CD4-positive, alpha-beta T cell treated with Interleukin-17A for 1 hour (primary cell): ENCODE measurements at regions not wholly inside any gene's neighbourhood (a gene's known extent, or its start where the extent isn't known, plus 50 kb on each side); places are given as distances from the start of the nearest gene placed in this dataset.

ENCODE experiments used
- DNase-seq: peaks from one replicate; pipeline ENCODE4 v3.0.0-alpha.2; 2020

- DNase-seq = no peak
Measured at GRCh38 chr2:9076755-9077154, 73.3 kb upstream of the MBOAT2 start.

DNA sequence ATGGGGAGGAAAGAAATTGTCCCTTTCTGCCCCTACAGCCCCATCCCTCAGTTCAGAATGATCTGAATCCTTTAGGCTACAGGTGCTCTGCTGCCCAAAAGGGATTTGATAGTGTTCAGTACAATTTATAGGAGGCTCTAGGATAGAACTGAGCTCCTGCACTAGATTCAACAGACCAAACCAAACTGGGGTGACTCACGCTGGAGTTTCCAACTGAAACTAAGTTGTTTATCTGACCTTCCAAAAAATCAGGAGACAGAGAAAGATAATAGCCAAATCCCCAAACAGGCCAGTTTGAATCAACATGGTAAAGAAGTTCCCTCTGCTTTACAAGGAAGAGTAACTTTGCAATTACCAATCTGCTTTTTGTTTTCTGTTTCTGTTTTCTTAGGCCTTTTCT, 72.7 kb upstream of the MBOAT2 start:
- DNase-seq = no peak

GRCh38 chr2:9074930-9075329, 71.4 kb upstream of the MBOAT2 start:
- DNase-seq = no peak

GRCh38 chr2:9071584-9072124, 68.2 kb upstream of the MBOAT2 start:
- no peak for DNase-seq

- no peak for DNase-seq
Measured at GRCh38 chr2:9071032-9071431, 67.5 kb upstream of the MBOAT2 start.

- no peak for DNase-seq
Measured at GRCh38 chr2:9069543-9069942, 66.1 kb upstream of the MBOAT2 start.

DNA sequence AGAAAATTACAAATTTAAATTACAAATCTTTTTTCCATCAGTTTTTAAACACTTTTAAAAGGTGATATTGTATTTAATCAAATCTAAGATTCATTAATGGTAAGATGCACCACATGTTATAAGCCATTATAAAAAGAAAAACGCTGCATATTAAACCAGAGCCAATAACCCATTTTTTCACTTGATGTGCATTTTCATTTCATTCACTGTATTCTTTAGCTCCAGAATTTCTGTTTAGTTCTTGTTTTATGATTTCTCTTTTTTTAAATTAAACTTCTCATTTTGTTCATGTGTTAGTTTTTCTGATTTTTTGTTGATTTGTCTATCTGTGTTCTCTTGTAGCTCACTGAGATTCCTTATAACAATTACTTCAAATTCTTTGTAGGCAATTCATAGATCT, 62.4 kb upstream of the MBOAT2 start:
- DNase-seq = no peak

- DNase-seq = no peak
Measured at GRCh38 chr2:9063023-9063606, 59.6 kb upstream of the MBOAT2 start.

GRCh38 chr2:9060819-9061218, 57.3 kb upstream of the MBOAT2 start:
- no peak for DNase-seq

GRCh38 chr2:9057939-9058761, 54.7 kb upstream of the MBOAT2 start:
- no peak for DNase-seq

GRCh38 chr2:9055471-9055870, 52.0 kb upstream of the MBOAT2 start:
- no peak for DNase-seq

DNA sequence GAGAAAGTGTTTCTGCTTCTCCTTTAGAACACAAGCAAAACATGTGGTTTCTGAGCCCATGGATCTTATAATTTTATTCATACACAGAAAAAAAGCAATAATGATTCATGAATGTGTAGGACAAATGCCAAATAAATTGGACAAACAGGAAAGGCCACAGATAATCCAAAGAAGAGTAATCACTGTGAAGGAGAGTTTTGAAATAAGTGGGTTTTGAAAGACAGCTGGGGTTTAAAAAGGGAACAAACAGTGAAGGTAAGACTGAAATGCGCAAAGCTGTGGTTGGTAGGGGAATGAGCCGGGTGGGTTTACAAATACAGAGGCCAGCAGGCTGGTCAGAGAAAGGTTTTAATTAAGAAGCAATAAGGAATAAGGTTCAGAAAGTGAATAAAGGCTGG, 50.0 kb upstream of the MBOAT2 start:
- DNase-seq = no peak
